ENCODE measurements at regions not wholly inside any gene's neighbourhood (a gene's known extent, or its start where the extent isn't known, plus 50 kb on each side); places are given as distances from the start of the nearest gene placed in this dataset.

GRCh38 chr2:47626664-47627063 is 55.9 kb upstream of the KCNK12 start:
- no peak for TF ChIP-seq CTCF (IDR thresholded peaks at IDR 0.05; ENCODE audit: extremely low read depth in 1 of 2, insufficient read depth in 1 of 2, low read depth in 1 of 2, low read length in 2 of 2)
- TF ChIP-seq FOS (IDR thresholded peaks at IDR 0.05; ENCODE audit: borderline replicate concordance, insufficient read depth, low read length) = no peak
- TF ChIP-seq, protein P1, sequence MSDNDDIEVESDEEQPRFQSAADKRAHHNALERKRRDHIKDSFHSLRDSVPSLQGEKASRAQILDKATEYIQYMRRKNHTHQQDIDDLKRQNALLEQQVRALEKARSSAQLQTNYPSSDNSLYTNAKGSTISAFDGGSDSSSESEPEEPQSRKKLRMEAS (IDR thresholded peaks at IDR 0.05; ENCODE audit: insufficient read depth, insufficient read length) = no peak
